ENCODE measurements at regions not wholly inside any gene's neighbourhood (a gene's known extent, or its start where the extent isn't known, plus 50 kb on each side); places are given as distances from the start of the nearest gene placed in this dataset.

DNA sequence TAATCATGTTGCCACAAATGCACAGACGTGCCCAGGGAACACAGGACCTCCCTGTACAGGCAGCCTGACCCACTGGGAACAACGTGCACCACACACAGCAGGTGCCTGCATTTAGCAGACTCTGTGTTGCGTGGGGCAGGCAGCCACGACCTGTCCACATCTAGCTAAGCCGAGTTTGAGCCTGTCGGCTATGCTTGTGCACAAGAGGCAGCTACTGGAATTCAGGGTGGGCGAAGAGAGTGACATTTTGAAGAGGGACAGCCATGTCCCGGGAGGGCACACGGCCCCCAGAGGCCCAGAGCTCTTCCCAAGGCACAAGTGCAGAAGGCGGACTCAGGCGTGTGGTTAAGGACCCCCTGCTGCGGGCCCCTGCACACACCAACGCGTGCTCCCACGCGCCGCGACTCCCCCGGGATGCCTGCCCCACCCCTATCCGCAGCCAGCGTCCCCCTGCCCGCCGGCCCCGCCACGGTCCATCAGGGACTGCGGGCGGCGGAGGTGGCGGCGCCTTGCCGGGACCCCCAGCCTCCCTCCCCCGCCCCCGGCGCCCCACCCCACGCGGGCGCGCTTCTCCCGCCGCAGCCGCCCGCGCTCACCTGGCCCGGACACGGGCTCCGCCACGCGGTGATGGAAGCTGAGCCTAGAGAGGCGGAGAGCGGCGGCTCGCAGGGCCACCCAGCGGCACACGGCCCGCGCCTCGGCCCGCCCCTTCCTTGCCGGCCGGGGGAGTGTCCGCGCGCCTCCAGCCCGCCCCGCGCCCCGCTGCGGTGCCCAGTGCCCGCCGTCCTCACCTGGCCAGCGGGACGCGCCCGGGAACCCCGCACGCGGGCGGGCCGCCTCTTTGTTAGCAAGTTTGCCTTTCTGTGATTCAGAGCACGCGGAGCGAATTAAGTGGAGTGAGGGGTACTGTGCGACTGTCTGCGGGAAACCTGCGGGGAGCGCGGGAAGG, 125.3 kb upstream of the PRMT8 start:
- BruUV-seq (replicated peaks): no TSS peak
- Histone ChIP-seq H2BK20ac (ENCODE audit: low read depth, low read length) (no peak overlapping the region), H3K4me3 (ENCODE audit: insufficient read depth, low read depth, low read length) (no peak overlapping the region), H3K9me3 (ENCODE audit: control insufficient read depth, insufficient read depth, low read length) (no peaks in the 10 kb centered on the region), H2AFZ (replicated peaks; ENCODE audit: low read length, poor library complexity) (peak overlapping the region; percentile 43), H3K27ac (ENCODE audit: insufficient read depth, low read length) (no peak overlapping the region), H4K5ac (ENCODE audit: low read depth, low read length) (no peak overlapping the region), H3K27me3 (ENCODE audit: control insufficient read depth, insufficient read depth, low read length) (peaks cover 54% of the 10 kb centered on the region), H4K20me1 (ENCODE audit: insufficient read depth, low read length) (no peaks in the 10 kb centered on the region), H4K91ac (ENCODE audit: insufficient read depth, low read depth, low read length) (no peak overlapping the region), H2AK5ac (ENCODE audit: low read depth, low read length) (no peak overlapping the region), H2BK15ac (ENCODE audit: low read depth, low read length) (no peak overlapping the region), H3K23ac (ENCODE audit: low read depth, low read length) (no peak overlapping the region; the same call in 1 of the 2 replicates), H2BK120ac (ENCODE audit: low read depth, low read length) (no peak overlapping the region), H3K4me1 (ENCODE audit: control insufficient read depth, insufficient read depth, low read length) (no peaks in the 10 kb centered on the region), H3K14ac (replicated peaks; ENCODE audit: low read depth, low read length) (no peak overlapping the region), H2AK9ac (replicated peaks; ENCODE audit: low read depth, low read length, poor library complexity) (no peak overlapping the region), H3K79me1 (ENCODE audit: low read depth in 1 of 2, low read length in 2 of 2) (no peaks in the 10 kb centered on the region), H4K8ac (ENCODE audit: low read depth in 2 of 2, low read length in 2 of 2) (no peak overlapping the region), H3K9me1 (ENCODE audit: insufficient read depth, low read length) (no peaks in the 10 kb centered on the region; the same call in 1 of the 2 replicates), H3K9ac (ENCODE audit: low read depth, low read length) (no peak overlapping the region), H2BK5ac (ENCODE audit: low read depth, low read length, poor library complexity, severe bottlenecking) (no peak overlapping the region), H3K56ac (ENCODE audit: extremely low read depth, insufficient read depth, low read length) (no peak overlapping the region), H3K18ac (ENCODE audit: low read depth, low read length) (no peak overlapping the region), H3K36me3 (ENCODE audit: control insufficient read depth, insufficient read depth, low read length) (no peaks in the 10 kb centered on the region), H3K4ac (ENCODE audit: low read depth, low read length) (no peak overlapping the region), H3K4me2 (ENCODE audit: low read depth, low read length) (no peak overlapping the region)
- DNase-seq (no peak), ATAC-seq (ENCODE audit: low read depth) (peak; percentile 60)
- intact Hi-C loops (cut with micrococcal nuclease) (no loop called here), dilution Hi-C loops (cut with HindIII; ENCODE audit: low sequenced_read_pairs, unreplicated experiment) (no loop called here), in situ Hi-C loops (cut with MboI; ENCODE audit: low sequenced_read_pairs) (no loop called here)
- CTCF ChIA-PET: no interaction called here
- 0% methylated on average over 9 of the region's 87 CpGs; no CpG with 5 or more reads in 1 of the 2 experiments for WGBS, 2 experiments (ENCODE audit: extremely low coverage in 2 of 2, insufficient read length in 1 of 2)
- POLR2A ChIA-PET (ENCODE audit: unreplicated experiment): no interaction called here
- no peak for TF ChIP-seq POLR2A (IDR thresholded peaks at IDR 0.05; ENCODE audit: low read depth, low read length)

Measured in IMR-90 (cell line).